GM21367 (cell line): ENCODE measurements at regions not wholly inside any gene's neighbourhood (a gene's known extent, or its start where the extent isn't known, plus 50 kb on each side); places are given as distances from the start of the nearest gene placed in this dataset.
"Not testable (repeated sequence)": the region's sequence is repeated elsewhere in the genome, so short reads cannot be mapped to it uniquely, and the experiment has no call there.

Source experiments
- ATAC-seq: cut with Tn5 transposase; IDR thresholded peaks from one replicate; pipeline ENCODE4 v1.9.1; 2021; ENCODE audit not compliant: unreplicated experiment

- no peak for ATAC-seq
These were observed 682.2 kb upstream of the RAG2 start for GRCh38 chr11:37280200-37280599.

GRCh38 chr11:37277896-37278465 is 679.9 kb upstream of the RAG2 start:
- no peak for ATAC-seq

GRCh38 chr11:37264783-37265182 is 666.7 kb upstream of the RAG2 start:
- no peak for ATAC-seq

GRCh38 chr11:37264060-37264459 is 666.0 kb upstream of the RAG2 start:
- no peak for ATAC-seq

- ATAC-seq = not testable (repeated sequence)
These were observed 665.4 kb upstream of the RAG2 start for GRCh38 chr11:37263467-37263866.

- no peak for ATAC-seq
These were observed 661.7 kb upstream of the RAG2 start for GRCh38 chr11:37259734-37260133.

GRCh38 chr11:37248145-37248544 is 650.1 kb upstream of the RAG2 start:
- no peak for ATAC-seq

- ATAC-seq = not testable (repeated sequence)
These were observed 648.1 kb upstream of the RAG2 start for GRCh38 chr11:37246092-37246491.

- no peak for ATAC-seq
These were observed 632.8 kb upstream of the RAG2 start for GRCh38 chr11:37230865-37231264.

GRCh38 chr11:37223962-37224361 is 625.9 kb upstream of the RAG2 start:
- ATAC-seq = no peak

- no peak for ATAC-seq
These were observed 605.0 kb upstream of the RAG2 start for GRCh38 chr11:37203006-37203405.

GRCh38 chr11:37199082-37199481 is 601.0 kb upstream of the RAG2 start:
- no peak for ATAC-seq

GRCh38 chr11:37184326-37184725 is 586.3 kb upstream of the RAG2 start:
- no peak for ATAC-seq

GRCh38 chr11:37182031-37182430 is 584.0 kb upstream of the RAG2 start:
- ATAC-seq = no peak

GRCh38 chr11:37177721-37178120 is 579.7 kb upstream of the RAG2 start:
- no peak for ATAC-seq

GRCh38 chr11:37171451-37171850 is 573.4 kb upstream of the RAG2 start:
- no peak for ATAC-seq

- no peak for ATAC-seq
These were observed 572.3 kb upstream of the RAG2 start for GRCh38 chr11:37170311-37170710.

- ATAC-seq = not testable (repeated sequence)
These were observed 547.4 kb upstream of the RAG2 start for GRCh38 chr11:37145434-37145833.

- ATAC-seq = no peak
These were observed 544.6 kb upstream of the RAG2 start for GRCh38 chr11:37142591-37142990.

- ATAC-seq = no peak
These were observed 543.7 kb upstream of the RAG2 start for GRCh38 chr11:37141707-37142106.

- ATAC-seq = not testable (repeated sequence)
These were observed 537.6 kb upstream of the RAG2 start for GRCh38 chr11:37135606-37136005.

GRCh38 chr11:37134637-37135036 is 536.6 kb upstream of the RAG2 start:
- no peak for ATAC-seq

GRCh38 chr11:37124384-37124783 is 526.3 kb upstream of the RAG2 start:
- ATAC-seq = no peak
